ENCODE measurements at regions not wholly inside any gene's neighbourhood (a gene's known extent, or its start where the extent isn't known, plus 50 kb on each side); places are given as distances from the start of the nearest gene placed in this dataset.
"Not testable (repeated sequence)": the region's sequence is repeated elsewhere in the genome, so short reads cannot be mapped to it uniquely, and the experiment has no call there.

- DNase-seq (ENCODE audit: low read depth), result no peak
These were observed 692.9 kb downstream of the MTRR start for GRCh38 chr5:8561854-8562253.

- not testable (repeated sequence) for DNase-seq (ENCODE audit: low read depth)
These were observed 694.6 kb downstream of the MTRR start for GRCh38 chr5:8563540-8563939.

GRCh38 chr5:8568858-8569257 is 699.9 kb downstream of the MTRR start:
- no peak for DNase-seq (ENCODE audit: low read depth)

- no peak for DNase-seq (ENCODE audit: low read depth)
These were observed 701.6 kb downstream of the MTRR start for GRCh38 chr5:8570528-8570927.

- no peak for DNase-seq (ENCODE audit: low read depth)
These were observed 707.2 kb downstream of the MTRR start for GRCh38 chr5:8576178-8576577.

GRCh38 chr5:8577792-8578191 is 708.8 kb downstream of the MTRR start:
- DNase-seq (ENCODE audit: low read depth), result no peak

GRCh38 chr5:8580298-8580697 is 711.4 kb downstream of the MTRR start:
- DNase-seq (ENCODE audit: low read depth), result no peak

GRCh38 chr5:8581047-8581446 is 712.1 kb downstream of the MTRR start:
- DNase-seq (ENCODE audit: low read depth), result no peak

GRCh38 chr5:8585230-8586018 is 716.5 kb downstream of the MTRR start:
- DNase-seq (ENCODE audit: low read depth), result no peak

- no peak for DNase-seq (ENCODE audit: low read depth)
These were observed 722.0 kb downstream of the MTRR start for GRCh38 chr5:8590959-8591358.

GRCh38 chr5:8598356-8598755 is 729.4 kb downstream of the MTRR start:
- DNase-seq (ENCODE audit: low read depth), result no peak

GRCh38 chr5:8598996-8599395 is 730.0 kb downstream of the MTRR start:
- no peak for DNase-seq (ENCODE audit: low read depth)

GRCh38 chr5:8600843-8601242 is 731.9 kb downstream of the MTRR start:
- DNase-seq (ENCODE audit: low read depth), result no peak

- DNase-seq (ENCODE audit: low read depth), result no peak
These were observed 732.9 kb downstream of the MTRR start for GRCh38 chr5:8601831-8602354.

GRCh38 chr5:8606231-8606630 is 737.3 kb downstream of the MTRR start:
- DNase-seq (ENCODE audit: low read depth), result no peak

- DNase-seq (ENCODE audit: low read depth), result no peak
These were observed 742.1 kb downstream of the MTRR start for GRCh38 chr5:8611067-8611466.

- DNase-seq (ENCODE audit: low read depth), result no peak
These were observed 744.2 kb downstream of the MTRR start for GRCh38 chr5:8613078-8613685.

- DNase-seq (ENCODE audit: low read depth), result no peak
These were observed 746.4 kb downstream of the MTRR start for GRCh38 chr5:8615142-8615858.

- DNase-seq (ENCODE audit: low read depth), result no peak
These were observed 759.6 kb downstream of the MTRR start for GRCh38 chr5:8628521-8628920.

GRCh38 chr5:8633259-8633658 is 764.3 kb downstream of the MTRR start:
- DNase-seq (ENCODE audit: low read depth), result no peak

- no peak for DNase-seq (ENCODE audit: low read depth)
These were observed 764.7 kb downstream of the MTRR start for GRCh38 chr5:8633696-8634095.

GRCh38 chr5:8634219-8634618 is 765.3 kb downstream of the MTRR start:
- no peak for DNase-seq (ENCODE audit: low read depth)
